NCI-H2196 treated with DMSO at 0.1 percent for 48 hours (cell line): ENCODE measurements at regions not wholly inside any gene's neighbourhood (a gene's known extent, or its start where the extent isn't known, plus 50 kb on each side); places are given as distances from the start of the nearest gene placed in this dataset.

Experiments
- DNase-seq: peaks from one replicate; lab custom pipeline; 2025; ENCODE audit not compliant: unreplicated experiment; lab: John Stamatoyannopoulos, UW

- no peak for DNase-seq
Measured at GRCh38 chr5:155394727-155395126, 381.2 kb downstream of the KIF4B start.

- peak; percentile 42 for DNase-seq
Measured at GRCh38 chr5:155402927-155403640, 389.5 kb downstream of the KIF4B start.

- DNase-seq: no peak
Measured at GRCh38 chr5:155406815-155407214, 393.3 kb downstream of the KIF4B start.

- DNase-seq: no peak
Measured at GRCh38 chr5:155408465-155408864, 394.9 kb downstream of the KIF4B start.

GRCh38 chr5:155416765-155417164, 403.2 kb downstream of the KIF4B start:
- DNase-seq: no peak

GRCh38 chr5:155418960-155419579, 405.5 kb downstream of the KIF4B start:
- DNase-seq: no peak

- DNase-seq: no peak
Measured at GRCh38 chr5:155430192-155430591, 416.6 kb downstream of the KIF4B start.

GRCh38 chr5:155434267-155434666, 420.7 kb downstream of the KIF4B start:
- DNase-seq: no peak

GRCh38 chr5:155434681-155435080, 421.1 kb downstream of the KIF4B start:
- DNase-seq: no peak

- no peak for DNase-seq
Measured at GRCh38 chr5:155441849-155442248, 428.3 kb downstream of the KIF4B start.

GRCh38 chr5:155451106-155451505, 437.6 kb downstream of the KIF4B start:
- no peak for DNase-seq

GRCh38 chr5:155455791-155456514, 442.4 kb downstream of the KIF4B start:
- no peak for DNase-seq

- no peak for DNase-seq
Measured at GRCh38 chr5:155459889-155460500, 446.4 kb downstream of the KIF4B start.

GRCh38 chr5:155460501-155460931, 447.0 kb downstream of the KIF4B start:
- no peak for DNase-seq

GRCh38 chr5:155461304-155461703, 447.7 kb downstream of the KIF4B start:
- DNase-seq: no peak

- DNase-seq: no peak
Measured at GRCh38 chr5:155466851-155467250, 453.3 kb downstream of the KIF4B start.

- DNase-seq: no peak
Measured at GRCh38 chr5:155471027-155471426, 457.5 kb downstream of the KIF4B start.

GRCh38 chr5:155472780-155473179, 459.2 kb downstream of the KIF4B start:
- no peak for DNase-seq

GRCh38 chr5:155475318-155475717, 461.8 kb downstream of the KIF4B start:
- no peak for DNase-seq

- no peak for DNase-seq
Measured at GRCh38 chr5:155480731-155481131, 467.2 kb downstream of the KIF4B start.

GRCh38 chr5:155481182-155481581, 467.6 kb downstream of the KIF4B start:
- no peak for DNase-seq

- no peak for DNase-seq
Measured at GRCh38 chr5:155482428-155482827, 468.9 kb downstream of the KIF4B start.
